T47D (cell line): ENCODE measurements at regions not wholly inside any gene's neighbourhood (a gene's known extent, or its start where the extent isn't known, plus 50 kb on each side); places are given as distances from the start of the nearest gene placed in this dataset.

Source experiments
- DNase-seq, 2 experiments: peaks; one replicate each; pipeline versions ENCODE4 v3.0.0 to v3.0.0-alpha.2; 2011 to 2012; ENCODE audit warnings: low read depth in 1 of 2, low spot score in 1 of 2
- JUND ChIP-seq: IDR thresholded peaks from 2 replicates; pipeline ENCODE4 v1.6.1; 2012; ENCODE audit warnings: low read depth
- in situ Hi-C: cut with HindIII; loops from 2 replicates; pipeline ENCODE4 v1.10.0; 2016; ENCODE audit warnings: low sequenced_read_pairs, low pct_unique_long_range_greater_than_20kb

DNA sequence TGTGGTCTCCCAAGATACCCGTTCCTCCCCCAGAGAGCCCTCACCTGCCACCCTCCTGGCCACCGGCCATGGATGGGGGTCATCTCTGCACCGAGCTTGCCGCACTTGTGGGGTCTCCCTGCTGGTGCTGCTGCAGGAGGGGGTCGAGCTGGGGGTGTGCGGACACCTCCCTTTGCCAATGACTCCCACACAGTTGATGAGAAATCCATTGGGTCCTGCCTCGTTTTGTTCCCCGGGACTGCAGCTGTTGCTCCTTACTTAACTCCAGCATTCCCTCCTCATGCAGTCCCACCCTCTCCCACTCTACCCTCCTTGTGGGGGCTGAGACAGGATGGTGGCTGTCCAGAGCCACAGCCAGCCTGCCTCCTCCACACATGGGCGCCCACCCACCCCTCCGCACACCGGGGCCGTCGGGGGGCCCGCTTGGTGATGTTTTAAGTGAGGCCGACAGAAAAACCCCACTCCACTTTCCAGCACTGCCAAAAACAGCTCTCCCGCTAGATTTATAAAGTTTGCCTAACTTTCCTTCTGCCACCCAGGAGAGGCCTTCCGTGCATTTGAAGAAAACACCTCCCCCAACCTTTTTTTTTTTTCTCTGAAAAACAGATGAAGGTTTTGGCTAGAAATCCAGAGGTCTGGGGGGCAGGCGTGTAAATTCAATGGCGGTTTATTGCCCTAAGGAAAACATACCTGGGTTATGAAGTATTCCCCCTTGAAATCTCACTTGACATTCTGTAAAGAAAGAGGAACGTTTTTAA, 53.5 kb upstream of the APCDD1L start:
- TF ChIP-seq JUND, result no peak
- DNase-seq, result no peak
- in situ Hi-C loops, result no loop called here

GRCh38 chr20:58568126-58568482, 52.9 kb upstream of the APCDD1L start:
- in situ Hi-C loops, result no loop called here
- DNase-seq, result no peak
- TF ChIP-seq JUND, result no peak

DNA sequence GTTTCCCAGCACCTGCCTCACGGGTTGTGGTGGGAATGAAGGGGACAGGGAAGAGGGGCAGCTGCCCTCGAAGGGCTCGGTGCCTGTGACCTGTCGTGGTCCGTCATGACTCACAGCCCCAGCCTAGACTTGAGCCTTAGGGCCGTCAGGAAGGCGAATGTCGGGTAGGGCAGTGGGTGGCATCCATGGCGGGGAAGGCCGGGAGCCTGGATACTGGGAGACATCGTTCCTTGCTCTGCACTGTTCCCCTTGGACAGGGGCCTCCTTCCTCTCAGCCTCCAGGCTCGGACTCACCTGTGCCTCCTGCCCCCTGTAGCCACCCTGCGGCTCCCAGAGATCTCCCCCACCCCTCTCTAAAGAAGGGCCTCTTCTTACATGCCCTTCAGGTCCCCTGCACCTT, 52.2 kb upstream of the APCDD1L start:
- in situ Hi-C loops, result no loop called here
- no peak for DNase-seq
- no peak for TF ChIP-seq JUND

DNA sequence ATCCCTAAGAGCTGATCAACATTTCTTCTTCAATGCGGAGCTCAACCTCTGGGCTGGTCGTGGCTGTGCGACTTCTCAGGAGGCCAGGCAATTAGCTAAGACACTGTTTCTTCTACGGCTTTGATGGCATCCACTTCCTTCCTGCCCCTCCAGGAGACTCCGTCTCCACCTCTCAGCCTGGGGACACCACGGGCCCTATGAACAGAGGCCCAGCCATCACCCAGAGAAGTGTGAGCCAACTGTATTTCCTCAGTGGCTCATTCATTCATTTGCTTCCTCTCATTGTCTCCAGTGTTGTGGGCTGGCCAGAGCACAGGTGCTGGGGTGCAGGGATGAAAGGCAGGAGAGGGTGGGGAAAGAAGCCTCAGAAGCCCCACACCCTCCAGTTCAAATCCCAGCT, 51.8 kb upstream of the APCDD1L start:
- no peak for TF ChIP-seq JUND
- in situ Hi-C loops, result no loop called here
- no peak for DNase-seq

DNA sequence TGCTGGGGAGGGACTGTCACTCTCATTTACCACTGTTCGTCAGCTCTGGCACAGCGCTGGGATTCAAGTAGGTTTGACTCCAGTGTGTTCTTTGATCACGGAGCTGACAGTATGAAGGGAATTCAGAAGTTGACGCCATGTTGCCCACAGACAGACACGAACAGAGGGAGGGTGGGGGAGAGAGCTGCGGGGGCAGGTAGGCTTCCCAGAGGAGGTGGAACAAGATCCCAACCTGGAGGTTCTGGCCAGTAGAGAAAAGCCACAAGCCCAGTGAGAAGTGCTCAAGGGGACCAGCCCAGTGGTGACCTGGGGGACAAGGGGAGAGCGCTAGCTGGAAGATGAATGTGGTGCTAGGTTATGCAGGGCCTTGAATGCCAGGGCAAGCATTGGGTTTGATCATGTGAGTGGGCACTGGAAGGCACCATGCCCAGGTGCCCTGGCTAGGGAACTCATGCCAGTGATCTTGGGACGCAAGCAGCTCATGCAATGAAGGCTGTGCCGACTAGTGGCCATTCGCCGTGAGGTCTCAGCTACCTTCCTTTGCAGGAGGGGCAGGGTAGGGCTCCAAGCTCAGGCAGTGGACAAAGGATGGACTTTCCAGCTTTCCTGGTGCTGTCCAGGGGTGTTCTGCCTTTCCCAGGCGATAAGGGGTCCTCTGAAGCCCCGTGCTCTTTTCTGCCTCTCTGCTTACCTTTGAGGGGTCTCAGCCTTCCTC, 50.4 kb upstream of the APCDD1L start:
- in situ Hi-C loops, result no loop called here
- no peak for DNase-seq
- TF ChIP-seq JUND, result no peak
